Esophagus squamous epithelium (tissue), 4 donors: ENCODE measurements at regions not wholly inside any gene's neighbourhood (a gene's known extent, or its start where the extent isn't known, plus 50 kb on each side); places are given as distances from the start of the nearest gene placed in this dataset.

Source experiments
- CTCF ChIP-seq, 6 experiments: fragments of 450-650 bp in 4 of 6; fragments of 200-600 bp in 2 of 6; sonication (generic) in 2 of 6; IDR thresholded peaks; one replicate each; pipeline ENCODE4 v1.5.1; 2016 to 2019; ENCODE audit warnings: antibody characterized with exemption in 6 of 6, mild to moderate bottlenecking in 4 of 6, moderate library complexity in 4 of 6
- POLR2A ChIP-seq, 4 donors: fragments of 450-650 bp; IDR thresholded peaks; one replicate each; pipeline ENCODE4 v1.6.1; 2017; ENCODE audit warnings: antibody characterized with exemption in 4 of 4, mild to moderate bottlenecking in 4 of 4, moderate library complexity in 3 of 4

GRCh38 chr14:57086271-57087162 lies 182.2 kb downstream of the EXOC5 start:
- TF ChIP-seq CTCF (IDR thresholded peaks at IDR 0.05) (no peak), POLR2A (IDR thresholded peaks at IDR 0.05) (no peak)
